LNCAP (cell line): ENCODE measurements at regions not wholly inside any gene's neighbourhood (a gene's known extent, or its start where the extent isn't known, plus 50 kb on each side); places are given as distances from the start of the nearest gene placed in this dataset.

Experiments used
- CTCF ChIP-seq: fragments of 450-650 bp; IDR thresholded peaks from 2 replicates; pipeline ENCODE4 v1.5.1; 2017; ENCODE audit warnings: mild to moderate bottlenecking

DNA sequence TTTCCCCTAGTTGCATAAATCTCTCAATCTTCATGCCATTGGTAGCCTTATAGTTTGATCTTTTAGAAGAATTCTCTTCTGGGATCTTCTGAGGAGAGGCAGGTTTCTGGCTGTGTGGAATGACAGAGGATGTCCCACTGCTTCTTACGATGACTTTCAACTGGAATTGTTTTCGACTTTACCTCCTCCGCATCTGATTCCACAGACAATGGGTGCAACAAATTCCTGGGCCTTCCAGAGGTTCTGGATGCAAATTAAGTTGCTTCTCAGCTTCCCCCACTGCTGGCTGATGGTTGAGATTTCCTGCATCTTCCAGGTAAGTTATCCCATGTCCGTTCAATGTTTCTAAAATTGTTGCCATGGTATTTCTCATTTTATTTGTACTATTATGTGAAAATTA lies 142.3 kb upstream of the TSC22D1 start:
- no peak for TF ChIP-seq CTCF

DNA sequence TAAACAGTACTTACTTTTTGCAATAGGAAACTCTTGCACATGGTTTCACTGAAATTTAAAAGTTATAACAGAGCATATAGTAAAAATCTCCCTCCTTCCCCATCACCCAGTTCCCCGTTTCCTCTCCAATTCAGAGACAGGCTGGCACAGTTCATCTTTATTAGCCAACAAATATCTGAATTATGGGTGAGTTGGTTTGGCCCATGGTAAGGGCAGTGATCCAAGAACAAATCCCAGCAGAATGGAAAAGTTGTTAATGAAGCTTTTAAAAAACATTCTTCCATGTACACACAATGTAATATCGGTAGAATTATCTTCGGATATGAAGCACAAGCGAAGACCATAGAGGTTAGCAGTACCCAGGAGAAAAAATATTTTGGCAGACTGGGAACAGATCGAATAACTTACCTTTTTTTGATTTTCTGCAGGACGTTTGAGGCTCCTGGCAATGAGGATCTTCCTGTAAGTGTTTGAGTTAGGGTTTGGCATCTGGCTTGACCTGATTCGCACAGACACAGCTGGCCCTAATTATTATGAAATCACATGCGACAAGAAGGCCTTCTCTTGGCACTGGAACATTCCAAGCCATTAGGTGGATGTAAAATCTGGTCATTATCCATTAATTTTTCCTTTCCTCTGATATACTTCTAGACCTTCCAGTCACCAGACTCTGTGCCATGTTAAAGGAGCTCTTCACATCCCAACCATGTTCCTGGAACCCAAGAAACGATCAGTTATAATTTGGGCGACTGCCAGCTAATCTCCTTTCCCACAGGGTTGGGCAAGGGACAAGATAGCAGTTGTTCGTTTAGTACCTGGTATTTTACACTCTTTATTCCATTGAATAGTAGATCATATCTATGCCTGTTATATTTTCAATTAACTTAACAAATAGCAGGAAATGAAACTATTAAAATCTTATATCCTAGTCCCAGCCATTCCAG lies 139.4 kb upstream of the TSC22D1 start:
- TF ChIP-seq CTCF = no peak

DNA sequence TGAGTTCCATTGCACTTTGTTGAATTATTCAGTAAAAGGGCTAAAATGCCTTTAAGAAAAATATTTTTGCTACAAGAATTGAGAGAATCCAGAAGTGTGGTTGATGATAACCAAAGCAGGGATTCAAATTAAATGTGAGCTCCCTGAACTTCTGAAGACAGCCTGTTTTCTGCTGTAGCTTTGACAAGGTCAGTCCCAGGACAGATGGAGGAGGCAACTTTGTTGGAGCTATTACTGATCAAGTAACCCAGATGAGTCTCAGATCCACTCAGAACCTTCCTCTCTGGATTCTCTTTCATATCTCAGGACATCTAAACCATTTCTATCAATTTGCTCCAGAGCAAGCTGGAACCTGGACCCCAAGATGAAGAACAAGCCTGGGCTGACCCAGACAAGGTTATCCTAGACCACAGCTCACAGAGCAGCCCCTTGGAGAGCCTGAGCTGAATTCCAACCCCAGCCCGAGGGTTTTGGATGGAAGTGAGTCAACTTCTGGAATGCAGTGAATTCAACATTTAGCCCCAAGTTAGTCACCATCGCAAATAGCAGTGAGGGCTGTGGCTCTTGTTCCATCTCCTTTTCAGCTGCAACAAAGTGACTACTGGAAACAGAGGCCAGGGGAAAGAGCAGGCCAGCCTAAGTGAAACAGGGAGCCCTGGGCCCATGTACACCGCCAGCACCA lies 137.8 kb upstream of the TSC22D1 start:
- TF ChIP-seq CTCF = no peak

DNA sequence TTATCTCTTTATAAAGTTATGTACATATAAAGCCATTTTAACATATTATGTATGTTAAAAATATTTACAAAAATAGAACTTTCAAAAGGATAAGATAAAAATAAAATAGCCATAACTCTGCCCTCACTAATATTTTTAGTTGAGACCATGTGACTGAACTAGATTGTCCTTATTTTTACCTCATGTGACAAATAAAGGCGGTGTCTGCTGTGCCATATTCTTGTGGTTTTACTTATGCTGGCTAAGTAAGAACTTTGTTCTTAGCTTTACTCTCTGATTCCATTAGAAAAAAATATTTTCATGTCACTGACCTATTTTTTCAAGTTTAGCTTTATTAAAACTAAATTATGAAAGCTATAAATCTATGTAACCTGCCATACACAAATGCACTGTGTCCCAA lies 135.6 kb upstream of the TSC22D1 start:
- no peak for TF ChIP-seq CTCF

- TF ChIP-seq CTCF = no peak
Measured at GRCh38 chr13:44710576-44710975, 134.4 kb upstream of the TSC22D1 start.

DNA sequence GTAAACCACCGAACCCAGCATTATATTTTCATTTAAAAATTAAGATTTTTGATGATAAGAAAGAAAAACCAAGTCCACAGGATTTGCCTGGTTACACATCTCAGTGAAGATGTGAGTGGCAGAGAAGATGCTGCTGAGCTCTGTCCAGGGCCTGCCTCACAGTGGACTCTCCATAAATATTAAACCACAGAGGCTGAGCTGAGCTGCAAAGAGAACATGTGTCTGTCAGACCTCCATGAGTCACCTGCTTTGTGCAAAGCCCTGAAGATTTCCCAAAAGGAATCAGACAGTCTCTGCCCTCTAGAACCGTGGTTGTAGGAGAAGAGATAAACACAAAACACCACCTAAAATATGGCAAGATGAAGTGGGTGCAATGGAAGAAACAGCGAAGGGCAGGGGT lies 127.2 kb upstream of the TSC22D1 start:
- TF ChIP-seq CTCF = no peak

DNA sequence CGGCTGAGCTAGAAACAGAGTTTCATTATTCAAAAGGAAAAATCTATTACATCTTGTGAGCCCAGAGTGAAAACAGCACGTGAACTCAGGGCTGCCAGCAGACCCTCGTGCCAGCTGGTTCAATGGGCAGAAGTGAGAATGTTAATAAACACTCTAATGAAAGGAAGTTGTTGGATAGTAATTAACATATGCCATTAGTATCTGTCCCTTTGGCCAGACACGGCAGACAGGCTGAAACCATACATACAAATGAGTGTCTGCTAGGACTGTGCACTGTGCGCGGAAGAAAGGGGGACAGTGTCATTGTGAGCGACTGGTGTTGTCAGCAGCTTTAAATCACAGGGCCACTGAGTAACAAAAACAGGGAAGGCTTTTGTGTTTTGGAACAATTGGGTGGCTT lies 121.9 kb upstream of the TSC22D1 start:
- no peak for TF ChIP-seq CTCF
